ENCODE measurements at regions not wholly inside any gene's neighbourhood (a gene's known extent, or its start where the extent isn't known, plus 50 kb on each side); places are given as distances from the start of the nearest gene placed in this dataset.

DNA sequence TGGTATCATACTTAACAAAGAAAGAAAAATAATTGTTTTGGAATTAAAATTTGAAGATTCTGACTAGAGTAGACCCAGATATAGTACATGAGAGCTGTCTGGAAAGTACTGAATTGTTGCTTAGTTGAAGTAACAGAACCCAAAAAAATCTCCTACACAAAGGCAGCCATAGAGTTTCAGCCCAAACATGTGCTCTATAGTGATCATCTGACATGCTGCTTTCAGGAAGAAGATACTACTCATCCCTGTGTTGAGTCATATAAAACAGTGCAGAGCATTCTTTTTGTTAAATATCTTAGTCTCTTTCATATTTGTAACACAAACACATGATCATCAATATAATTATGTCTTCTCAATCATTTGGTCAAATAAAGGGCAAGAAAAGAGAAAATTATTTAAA lies 84.8 kb upstream of the PTPRM start:
- no peak for DNase-seq (ENCODE audit: low spot score)

DNA sequence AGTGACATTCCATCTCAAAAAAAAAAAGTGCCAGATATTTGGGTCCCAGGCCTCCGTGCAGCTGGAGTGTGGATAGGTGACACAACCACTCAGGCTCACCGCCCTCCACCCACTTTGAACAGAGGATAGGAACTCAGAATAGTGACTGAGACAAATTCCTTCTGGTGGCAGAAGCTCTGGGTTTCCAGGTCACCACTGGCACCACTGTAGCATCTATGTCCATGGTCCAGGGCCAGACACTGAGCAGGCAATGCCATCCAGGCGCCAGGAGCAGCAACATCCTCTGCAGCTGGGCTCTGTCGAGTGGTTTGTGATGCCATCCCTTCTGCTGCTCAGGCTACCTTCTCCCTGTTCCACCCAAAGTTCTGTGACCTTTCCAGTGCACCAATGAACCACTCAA lies 81.5 kb upstream of the PTPRM start:
- no peak for DNase-seq (ENCODE audit: low spot score)

DNA sequence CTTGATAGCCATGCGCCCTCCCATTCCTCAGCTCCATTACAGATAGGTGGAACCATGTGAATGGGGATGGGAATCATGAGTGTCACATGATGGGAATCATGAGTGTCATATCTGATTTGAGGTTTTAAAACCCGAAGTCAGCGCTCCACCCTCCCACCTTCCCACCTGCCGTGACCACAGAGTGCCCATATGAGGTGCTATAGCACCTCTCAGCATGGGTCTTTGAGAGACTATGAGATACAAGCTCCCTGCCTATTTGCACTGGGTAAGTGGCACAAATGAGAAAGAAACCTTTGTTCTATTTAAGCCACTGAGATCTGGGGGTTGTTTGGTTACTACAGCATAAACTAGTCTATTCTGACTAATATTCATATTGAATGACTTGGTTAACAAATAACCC lies 78.5 kb upstream of the PTPRM start:
- no peak for DNase-seq (ENCODE audit: low spot score)

GRCh38 chr18:7490104-7490503 lies 77.0 kb upstream of the PTPRM start:
- no peak for DNase-seq (ENCODE audit: low spot score)

- DNase-seq (ENCODE audit: low spot score): no peak
Measured at GRCh38 chr18:7492385-7492784, 74.7 kb upstream of the PTPRM start.

DNA sequence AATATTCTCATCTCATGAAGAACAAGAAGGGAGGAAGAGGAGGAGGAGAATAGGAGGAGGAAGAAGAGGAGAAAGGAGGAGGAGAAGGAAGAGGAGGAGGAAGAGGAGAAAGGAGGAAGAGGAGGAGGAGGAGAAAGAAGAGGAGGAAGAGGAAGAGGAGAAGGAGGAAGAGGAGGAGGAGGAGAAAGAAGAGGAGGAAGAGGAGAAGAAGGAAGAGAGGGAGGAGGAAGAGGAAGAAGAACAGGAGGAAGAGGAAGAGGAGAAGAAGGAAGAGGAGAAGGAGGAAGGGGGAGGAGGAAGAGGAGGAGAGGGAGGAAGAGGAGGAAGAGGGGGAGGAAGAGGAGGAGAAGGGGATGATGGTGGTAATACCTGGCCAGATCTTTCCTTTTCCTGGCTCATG lies 70.0 kb upstream of the PTPRM start:
- DNase-seq (ENCODE audit: low spot score): no peak

GRCh38 chr18:7511106-7511505 lies 56.0 kb upstream of the PTPRM start:
- DNase-seq (ENCODE audit: low spot score): no peak

DNA sequence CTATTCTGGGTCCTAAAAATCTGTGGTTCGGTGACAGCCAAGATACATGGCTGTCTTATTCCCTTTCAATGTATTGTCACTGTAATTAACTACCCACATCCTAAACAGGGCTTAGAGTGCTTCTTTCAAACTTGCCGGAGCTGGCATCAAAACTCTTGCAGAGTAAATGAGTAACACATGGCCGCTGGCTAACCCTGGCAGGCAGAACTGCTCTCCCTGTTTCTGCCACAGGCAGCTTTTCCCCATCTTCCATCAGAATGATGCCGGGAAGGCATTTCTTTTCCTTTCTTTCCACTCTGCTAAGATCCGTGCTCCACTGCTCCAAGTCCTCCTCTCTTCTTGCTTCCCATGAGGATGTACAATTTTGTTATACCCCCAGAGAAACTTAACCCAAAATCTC lies 54.8 kb upstream of the PTPRM start:
- no peak for DNase-seq (ENCODE audit: low spot score)

GRCh38 chr18:7512990-7513389 lies 54.1 kb upstream of the PTPRM start:
- no peak for DNase-seq (ENCODE audit: low spot score)

- DNase-seq (ENCODE audit: low spot score): no peak
Measured at GRCh38 chr18:7514796-7515440, 52.2 kb upstream of the PTPRM start.

DNA sequence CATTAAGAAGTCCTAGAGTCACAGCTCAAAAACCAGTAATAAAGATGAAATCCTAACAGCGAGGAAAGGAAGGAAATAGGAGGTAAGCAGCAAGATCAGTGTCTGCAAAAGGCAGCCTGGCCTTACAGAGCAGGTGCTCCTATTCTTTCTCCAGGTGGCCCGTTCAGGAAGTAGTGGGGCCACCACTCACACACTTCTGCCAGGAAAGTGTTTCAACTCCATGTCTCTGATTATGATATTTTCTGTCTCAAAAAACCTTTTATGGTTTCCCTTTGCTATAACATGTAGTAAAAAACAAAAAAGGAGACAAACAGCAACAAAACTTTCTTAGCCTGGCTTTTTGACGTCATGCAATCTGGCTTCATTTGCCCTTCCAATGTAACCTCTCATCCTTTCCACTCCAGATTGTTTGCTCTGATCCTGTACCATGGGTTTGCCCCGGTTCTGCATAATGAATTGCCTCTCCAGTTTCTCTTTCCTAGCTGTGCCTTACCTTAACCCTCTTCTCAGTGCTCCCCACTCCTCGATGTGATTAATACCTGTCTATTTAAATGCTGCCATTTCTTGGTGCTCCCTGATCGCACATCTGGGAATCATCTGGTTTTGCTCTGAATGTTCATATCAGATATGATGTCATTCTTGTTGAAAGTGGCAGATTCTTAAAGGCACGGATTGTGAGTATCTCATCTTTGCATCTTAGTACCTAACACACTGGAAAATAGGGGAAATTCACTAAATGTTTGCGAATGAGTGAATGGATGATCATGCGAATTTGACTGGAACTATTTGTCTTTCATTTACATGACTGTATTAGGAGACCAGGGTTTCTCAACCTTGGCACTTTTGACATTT lies 50.6 kb upstream of the PTPRM start:
- no peak for DNase-seq (ENCODE audit: low spot score)

All from mesenteric fat pad (tissue), 1 donor.